Mammary epithelial cell (primary cell): ENCODE measurements at regions not wholly inside any gene's neighbourhood (a gene's known extent, or its start where the extent isn't known, plus 50 kb on each side); places are given as distances from the start of the nearest gene placed in this dataset.

Experiments
- EZH2 ChIP-seq: IDR thresholded peaks from 2 replicates; pipeline ENCODE4 v1.6.1; 2012; ENCODE audit warnings: low read length, inconsistent platforms, borderline replicate concordance
- TF ChIP-seq, protein P1 (sequence below), 2 donors: IDR thresholded peaks in 1 of 2; conservative IDR thresholded peaks in 1 of 2; 2 replicates each; pipeline ENCODE4 v1.5.1; 2011 to 2012; ENCODE audit warnings: inconsistent platforms in 2 of 2, low read length in 2 of 2, mild to moderate bottlenecking in 2 of 2, control low read depth in 1 of 2, low read depth in 1 of 2; ENCODE audit not compliant: insufficient read depth in 1 of 2; ENCODE audit errors: extremely low read depth in 1 of 2

DNA sequence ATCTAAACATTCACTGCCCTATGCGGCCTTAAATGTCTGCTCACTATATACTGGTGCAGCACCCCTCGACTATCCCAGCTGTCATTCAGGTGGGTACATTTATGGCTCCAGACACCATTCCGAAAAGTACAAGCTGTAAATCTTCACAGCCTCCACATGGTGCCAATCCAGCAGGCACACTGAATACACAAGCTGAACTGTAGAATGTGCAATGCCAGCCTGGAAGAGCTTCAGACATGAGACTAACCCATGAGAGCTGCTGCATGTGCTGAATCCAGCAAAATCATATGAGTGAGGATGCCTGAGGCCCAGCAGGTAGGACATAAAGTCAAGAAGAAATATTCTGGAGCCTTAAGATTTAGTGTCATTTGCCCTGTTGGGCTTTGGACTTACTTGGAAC, 483.8 kb upstream of the GRIA1 start:
- TF ChIP-seq, protein P1, sequence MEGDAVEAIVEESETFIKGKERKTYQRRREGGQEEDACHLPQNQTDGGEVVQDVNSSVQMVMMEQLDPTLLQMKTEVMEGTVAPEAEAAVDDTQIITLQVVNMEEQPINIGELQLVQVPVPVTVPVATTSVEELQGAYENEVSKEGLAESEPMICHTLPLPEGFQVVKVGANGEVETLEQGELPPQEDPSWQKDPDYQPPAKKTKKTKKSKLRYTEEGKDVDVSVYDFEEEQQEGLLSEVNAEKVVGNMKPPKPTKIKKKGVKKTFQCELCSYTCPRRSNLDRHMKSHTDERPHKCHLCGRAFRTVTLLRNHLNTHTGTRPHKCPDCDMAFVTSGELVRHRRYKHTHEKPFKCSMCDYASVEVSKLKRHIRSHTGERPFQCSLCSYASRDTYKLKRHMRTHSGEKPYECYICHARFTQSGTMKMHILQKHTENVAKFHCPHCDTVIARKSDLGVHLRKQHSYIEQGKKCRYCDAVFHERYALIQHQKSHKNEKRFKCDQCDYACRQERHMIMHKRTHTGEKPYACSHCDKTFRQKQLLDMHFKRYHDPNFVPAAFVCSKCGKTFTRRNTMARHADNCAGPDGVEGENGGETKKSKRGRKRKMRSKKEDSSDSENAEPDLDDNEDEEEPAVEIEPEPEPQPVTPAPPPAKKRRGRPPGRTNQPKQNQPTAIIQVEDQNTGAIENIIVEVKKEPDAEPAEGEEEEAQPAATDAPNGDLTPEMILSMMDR (conservative IDR thresholded peaks at IDR 0.05 in 1 of 2, IDR thresholded peaks at IDR 0.05 in 1 of 2; ENCODE audit: extremely low read depth in 1 of 2, insufficient read depth in 1 of 2, low read depth in 1 of 2, low read length in 2 of 2), result no peak
- no peak for TF ChIP-seq EZH2
